ENCODE measurements at regions not wholly inside any gene's neighbourhood (a gene's known extent, or its start where the extent isn't known, plus 50 kb on each side); places are given as distances from the start of the nearest gene placed in this dataset.

- TF ChIP-seq ESRRG (CRISPR knock-in tag; IDR thresholded peaks at IDR 0.05) (no peak), ZFP3 (CRISPR knock-in tag; IDR thresholded peaks at IDR 0.05) (no peak), CSDC2 (CRISPR knock-in tag; IDR thresholded peaks at IDR 0.05) (no peak), SNAI2 (CRISPR knock-in tag; IDR thresholded peaks at IDR 0.05) (no peak), ZNF70 (CRISPR knock-in tag; IDR thresholded peaks at IDR 0.05) (no peak), GLIS3 (CRISPR knock-in tag; IDR thresholded peaks at IDR 0.05) (no peak), TOX (CRISPR knock-in tag; IDR thresholded peaks at IDR 0.05; ENCODE audit: borderline replicate concordance) (no peak), PPARA (CRISPR knock-in tag; IDR thresholded peaks at IDR 0.05; ENCODE audit: borderline replicate concordance) (no peak)
- TF ChIP-seq, protein P1, sequence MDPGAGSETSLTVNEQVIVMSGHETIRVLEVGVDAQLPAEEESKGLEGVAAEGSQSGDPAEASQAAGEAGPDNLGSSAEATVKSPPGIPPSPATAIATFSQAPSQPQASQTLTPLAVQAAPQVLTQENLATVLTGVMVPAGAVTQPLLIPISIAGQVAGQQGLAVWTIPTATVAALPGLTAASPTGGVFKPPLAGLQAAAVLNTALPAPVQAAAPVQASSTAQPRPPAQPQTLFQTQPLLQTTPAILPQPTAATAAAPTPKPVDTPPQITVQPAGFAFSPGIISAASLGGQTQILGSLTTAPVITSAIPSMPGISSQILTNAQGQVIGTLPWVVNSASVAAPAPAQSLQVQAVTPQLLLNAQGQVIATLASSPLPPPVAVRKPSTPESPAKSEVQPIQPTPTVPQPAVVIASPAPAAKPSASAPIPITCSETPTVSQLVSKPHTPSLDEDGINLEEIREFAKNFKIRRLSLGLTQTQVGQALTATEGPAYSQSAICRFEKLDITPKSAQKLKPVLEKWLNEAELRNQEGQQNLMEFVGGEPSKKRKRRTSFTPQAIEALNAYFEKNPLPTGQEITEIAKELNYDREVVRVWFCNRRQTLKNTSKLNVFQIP (CRISPR knock-in tag; IDR thresholded peaks at IDR 0.05; ENCODE audit: borderline replicate concordance, low read depth), result no peak
- no peak for ATAC-seq
These were observed 218.9 kb upstream of the ARL4C start for GRCh38 chr2:234715671-234716250.

DNA sequence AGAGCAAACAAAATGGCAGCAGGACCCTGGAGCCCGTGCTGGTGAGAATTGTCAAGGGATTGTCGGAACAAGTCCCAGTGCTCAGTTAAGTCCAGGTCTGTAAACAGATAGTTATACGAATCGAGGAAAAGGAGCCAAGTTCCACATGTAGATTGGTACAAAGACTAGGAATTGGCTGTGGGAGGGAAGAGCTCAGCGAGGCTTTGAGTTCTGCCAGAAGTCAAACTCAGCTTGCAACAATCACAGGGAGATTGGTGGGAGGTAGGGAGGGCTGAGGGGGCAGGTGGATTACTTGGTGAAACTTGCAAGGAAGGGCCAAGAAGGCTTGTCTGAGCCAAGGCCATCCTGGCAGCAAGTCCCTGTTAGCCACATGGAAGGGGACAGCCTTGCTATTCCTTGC lies 217.8 kb upstream of the ARL4C start:
- no peak for TF ChIP-seq GLIS3 (CRISPR knock-in tag; IDR thresholded peaks at IDR 0.05)
- TF ChIP-seq ZNF70 (CRISPR knock-in tag; IDR thresholded peaks at IDR 0.05), result no peak
- TF ChIP-seq, protein P2, sequence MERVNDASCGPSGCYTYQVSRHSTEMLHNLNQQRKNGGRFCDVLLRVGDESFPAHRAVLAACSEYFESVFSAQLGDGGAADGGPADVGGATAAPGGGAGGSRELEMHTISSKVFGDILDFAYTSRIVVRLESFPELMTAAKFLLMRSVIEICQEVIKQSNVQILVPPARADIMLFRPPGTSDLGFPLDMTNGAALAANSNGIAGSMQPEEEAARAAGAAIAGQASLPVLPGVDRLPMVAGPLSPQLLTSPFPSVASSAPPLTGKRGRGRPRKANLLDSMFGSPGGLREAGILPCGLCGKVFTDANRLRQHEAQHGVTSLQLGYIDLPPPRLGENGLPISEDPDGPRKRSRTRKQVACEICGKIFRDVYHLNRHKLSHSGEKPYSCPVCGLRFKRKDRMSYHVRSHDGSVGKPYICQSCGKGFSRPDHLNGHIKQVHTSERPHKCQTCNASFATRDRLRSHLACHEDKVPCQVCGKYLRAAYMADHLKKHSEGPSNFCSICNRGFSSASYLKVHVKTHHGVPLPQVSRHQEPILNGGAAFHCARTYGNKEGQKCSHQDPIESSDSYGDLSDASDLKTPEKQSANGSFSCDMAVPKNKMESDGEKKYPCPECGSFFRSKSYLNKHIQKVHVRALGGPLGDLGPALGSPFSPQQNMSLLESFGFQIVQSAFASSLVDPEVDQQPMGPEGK (CRISPR knock-in tag; IDR thresholded peaks at IDR 0.05; ENCODE audit: borderline replicate concordance), result no peak
- no peak for TF ChIP-seq ZNF8 (CRISPR knock-in tag; IDR thresholded peaks at IDR 0.05)
- no peak for TF ChIP-seq TCF4 (CRISPR knock-in tag; IDR thresholded peaks at IDR 0.05; ENCODE audit: borderline replicate concordance)
- no peak for TF ChIP-seq TSHZ2 (CRISPR knock-in tag; IDR thresholded peaks at IDR 0.05)
- TF ChIP-seq, protein P1 (CRISPR knock-in tag; IDR thresholded peaks at IDR 0.05; ENCODE audit: borderline replicate concordance, low read depth), result no peak
- TF ChIP-seq SNAI2 (CRISPR knock-in tag; IDR thresholded peaks at IDR 0.05), result no peak
- TF ChIP-seq, protein P3, sequence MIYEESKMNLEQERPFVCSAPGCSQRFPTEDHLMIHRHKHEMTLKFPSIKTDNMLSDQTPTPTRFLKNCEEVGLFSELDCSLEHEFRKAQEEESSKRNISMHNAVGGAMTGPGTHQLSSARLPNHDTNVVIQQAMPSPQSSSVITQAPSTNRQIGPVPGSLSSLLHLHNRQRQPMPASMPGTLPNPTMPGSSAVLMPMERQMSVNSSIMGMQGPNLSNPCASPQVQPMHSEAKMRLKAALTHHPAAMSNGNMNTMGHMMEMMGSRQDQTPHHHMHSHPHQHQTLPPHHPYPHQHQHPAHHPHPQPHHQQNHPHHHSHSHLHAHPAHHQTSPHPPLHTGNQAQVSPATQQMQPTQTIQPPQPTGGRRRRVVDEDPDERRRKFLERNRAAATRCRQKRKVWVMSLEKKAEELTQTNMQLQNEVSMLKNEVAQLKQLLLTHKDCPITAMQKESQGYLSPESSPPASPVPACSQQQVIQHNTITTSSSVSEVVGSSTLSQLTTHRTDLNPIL (CRISPR knock-in tag; IDR thresholded peaks at IDR 0.05; ENCODE audit: low read depth), result no peak
- no peak for TF ChIP-seq ZFP3 (CRISPR knock-in tag; IDR thresholded peaks at IDR 0.05)
- no peak for TF ChIP-seq OSR1 (CRISPR knock-in tag; IDR thresholded peaks at IDR 0.05)
- no peak for TF ChIP-seq BACH2 (CRISPR knock-in tag; IDR thresholded peaks at IDR 0.05; ENCODE audit: borderline replicate concordance)
- no peak for TF ChIP-seq CSDC2 (CRISPR knock-in tag; IDR thresholded peaks at IDR 0.05)
- TF ChIP-seq ISL1 (CRISPR knock-in tag; IDR thresholded peaks at IDR 0.05), result no peak
- TF ChIP-seq, protein P4, sequence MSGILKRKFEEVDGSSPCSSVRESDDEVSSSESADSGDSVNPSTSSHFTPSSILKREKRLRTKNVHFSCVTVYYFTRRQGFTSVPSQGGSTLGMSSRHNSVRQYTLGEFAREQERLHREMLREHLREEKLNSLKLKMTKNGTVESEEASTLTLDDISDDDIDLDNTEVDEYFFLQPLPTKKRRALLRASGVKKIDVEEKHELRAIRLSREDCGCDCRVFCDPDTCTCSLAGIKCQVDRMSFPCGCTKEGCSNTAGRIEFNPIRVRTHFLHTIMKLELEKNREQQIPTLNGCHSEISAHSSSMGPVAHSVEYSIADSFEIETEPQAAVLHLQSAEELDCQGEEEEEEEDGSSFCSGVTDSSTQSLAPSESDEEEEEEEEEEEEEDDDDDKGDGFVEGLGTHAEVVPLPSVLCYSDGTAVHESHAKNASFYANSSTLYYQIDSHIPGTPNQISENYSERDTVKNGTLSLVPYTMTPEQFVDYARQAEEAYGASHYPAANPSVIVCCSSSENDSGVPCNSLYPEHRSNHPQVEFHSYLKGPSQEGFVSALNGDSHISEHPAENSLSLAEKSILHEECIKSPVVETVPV (CRISPR knock-in tag; IDR thresholded peaks at IDR 0.05), result no peak
- no peak for TF ChIP-seq ZNF565 (CRISPR knock-in tag; conservative IDR thresholded peaks at IDR 0.05; ENCODE audit: low read depth)
- TF ChIP-seq ESRRG (CRISPR knock-in tag; IDR thresholded peaks at IDR 0.05), result no peak
- no peak for TF ChIP-seq RARB (CRISPR knock-in tag; IDR thresholded peaks at IDR 0.05)
- no peak for ATAC-seq

All from SK-N-SH treated with all-trans-retinoic acid at 6 μM for 48 hours (cell line).